ENCODE measurements at regions not wholly inside any gene's neighbourhood (a gene's known extent, or its start where the extent isn't known, plus 50 kb on each side); places are given as distances from the start of the nearest gene placed in this dataset.
A peak's percentile ranks its signal among the peaks of the same experiment; 100 is the strongest.
"Not testable (repeated sequence)": the region's sequence is repeated elsewhere in the genome, so short reads cannot be mapped to it uniquely, and the experiment has no call there.

DNA sequence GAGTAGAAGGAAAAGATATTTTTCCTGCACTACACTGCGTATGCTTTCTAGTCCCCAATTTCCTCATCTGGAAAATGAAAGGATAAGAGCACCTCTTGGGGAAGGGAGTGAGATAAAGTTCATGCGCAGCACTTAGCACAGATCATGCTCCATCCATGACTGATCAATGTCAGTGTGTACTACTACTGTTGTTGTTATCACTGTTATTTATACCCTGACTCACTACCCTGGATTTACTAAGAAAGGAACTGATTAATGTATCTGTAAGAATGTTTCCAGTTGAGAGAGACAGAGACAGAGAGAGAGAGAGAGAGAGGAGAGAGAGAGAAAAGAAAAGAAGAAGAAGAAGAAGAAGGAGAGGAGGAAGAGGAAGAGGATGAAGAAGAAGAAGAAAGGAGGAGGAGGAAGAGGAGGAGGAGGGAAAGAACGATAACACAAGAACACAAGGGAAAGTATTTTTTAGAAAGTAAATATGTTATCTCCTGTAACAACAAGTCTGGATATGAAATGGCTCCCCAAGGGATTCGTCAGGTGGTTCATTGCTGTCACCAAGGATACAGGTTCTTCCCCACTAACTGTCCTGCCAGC is 212.2 kb upstream of the PROK2 start:
- H3K4me3 Mint-ChIP-seq = peak overlapping the region; percentile 28
- H3K27ac Mint-ChIP-seq = peak overlapping the region in 1 of 2 donors; percentile 16
- H3K4me1 Mint-ChIP-seq (ENCODE audit: low read depth in 2 of 2) = peaks cover 0 to 11% of the 10 kb centered on the region in 2 donors
- no peaks in the 10 kb centered on the region for H3K9me3 Mint-ChIP-seq
- DNase-seq (ENCODE audit: low spot score) (no peak), ATAC-seq (no peak)
- peaks cover 12 to 19% of the 10 kb centered on the region in 2 donors for H3K27me3 Mint-ChIP-seq
- no peaks in the 10 kb centered on the region for H3K36me3 Mint-ChIP-seq

- Mint-ChIP-seq H3K4me1 (ENCODE audit: low read depth in 2 of 2) (peaks cover 0 to 11% of the 10 kb centered on the region in 2 donors), H3K27ac (no peak overlapping the region), H3K27me3 (peaks cover 9 to 16% of the 10 kb centered on the region in 2 donors), H3K9me3 (no peaks in the 10 kb centered on the region), H3K4me3 (no peak overlapping the region), H3K36me3 (no peaks in the 10 kb centered on the region)
- ATAC-seq (no peak), DNase-seq (ENCODE audit: low spot score) (no peak)
Observed at GRCh38 chr3:71994906-71995305, 210.0 kb upstream of the PROK2 start.

DNA sequence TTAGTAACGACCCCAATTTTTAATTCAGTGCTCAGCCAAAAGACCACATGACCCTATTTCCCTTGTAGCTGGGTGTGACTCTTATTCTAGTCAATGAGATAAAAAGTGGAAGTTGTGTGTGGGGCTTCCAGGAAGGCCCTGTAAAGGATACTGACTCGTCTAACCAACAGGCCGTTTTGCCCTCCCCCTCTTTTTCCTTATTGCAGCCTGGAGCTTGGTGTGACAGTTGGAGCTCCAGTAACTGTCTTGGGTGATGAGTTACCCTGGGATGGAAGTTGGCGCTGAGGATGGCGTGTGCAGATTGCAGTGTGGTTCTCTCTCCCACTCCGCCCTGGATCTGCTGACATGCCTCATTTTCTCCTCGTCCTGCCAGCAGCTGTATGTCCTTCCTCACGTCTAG is 209.3 kb upstream of the PROK2 start:
- no peaks in the 10 kb centered on the region for H3K9me3 Mint-ChIP-seq
- H3K4me1 Mint-ChIP-seq (ENCODE audit: low read depth in 2 of 2) = peaks cover 0 to 11% of the 10 kb centered on the region in 2 donors
- no peak for DNase-seq (ENCODE audit: low spot score)
- H3K4me3 Mint-ChIP-seq = no peak overlapping the region
- no peak overlapping the region for H3K27ac Mint-ChIP-seq
- no peak for ATAC-seq
- peaks cover 9 to 16% of the 10 kb centered on the region in 2 donors for H3K27me3 Mint-ChIP-seq
- no peaks in the 10 kb centered on the region for H3K36me3 Mint-ChIP-seq

DNA sequence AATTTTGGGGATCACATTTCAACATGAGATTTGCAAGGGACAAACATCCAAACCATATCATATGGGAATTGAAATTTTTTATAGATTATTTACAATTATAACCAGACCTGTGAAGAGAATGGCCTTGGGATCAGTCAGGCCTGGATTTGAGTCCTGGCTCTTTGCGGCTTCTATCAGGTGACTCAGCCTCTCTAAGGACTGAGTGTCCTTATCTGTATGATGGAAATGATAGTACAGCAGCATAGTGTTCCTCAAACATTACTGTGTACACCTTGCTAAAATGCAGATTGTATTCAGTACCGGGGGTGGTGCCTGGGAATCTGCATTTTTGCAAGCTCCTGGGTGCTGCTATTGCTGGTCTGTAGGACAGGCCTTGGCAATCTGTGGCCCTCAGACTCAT is 206.7 kb upstream of the PROK2 start:
- H3K36me3 Mint-ChIP-seq = no peaks in the 10 kb centered on the region
- no peak for DNase-seq (ENCODE audit: low spot score)
- H3K27me3 Mint-ChIP-seq = peaks cover under 1 to 13% of the 10 kb centered on the region in 2 donors
- H3K4me1 Mint-ChIP-seq (ENCODE audit: low read depth in 2 of 2) = peaks cover 4 to 12% of the 10 kb centered on the region in 2 donors
- no peak for ATAC-seq
- no peaks in the 10 kb centered on the region for H3K9me3 Mint-ChIP-seq
- H3K27ac Mint-ChIP-seq = no peak overlapping the region
- no peak overlapping the region for H3K4me3 Mint-ChIP-seq

DNA sequence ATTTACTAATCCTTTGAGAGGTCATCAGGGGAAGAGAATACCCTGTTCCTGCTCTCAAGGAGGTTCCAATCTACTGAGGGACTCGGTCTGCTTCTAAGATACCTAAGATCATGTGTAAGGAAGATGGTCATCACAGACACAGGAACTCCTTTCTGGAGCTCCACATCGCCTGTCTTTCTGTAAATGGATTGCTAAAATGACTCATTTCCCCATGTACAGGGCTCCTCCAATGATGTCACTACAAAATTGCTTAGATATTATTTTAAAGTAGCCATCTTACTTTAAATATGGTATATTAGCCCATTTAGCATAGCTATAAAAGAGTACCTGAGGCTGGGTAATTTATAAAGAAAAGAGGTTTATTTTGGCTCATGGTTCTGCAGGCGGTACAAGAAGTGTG is 206.1 kb upstream of the PROK2 start:
- no peak for DNase-seq (ENCODE audit: low spot score)
- no peak overlapping the region for H3K27ac Mint-ChIP-seq
- no peak for ATAC-seq
- H3K4me1 Mint-ChIP-seq (ENCODE audit: low read depth in 2 of 2) = peaks cover 4 to 12% of the 10 kb centered on the region in 2 donors
- peaks cover 0 to 16% of the 10 kb centered on the region in 2 donors for H3K27me3 Mint-ChIP-seq
- no peaks in the 10 kb centered on the region for H3K36me3 Mint-ChIP-seq
- no peak overlapping the region for H3K4me3 Mint-ChIP-seq
- no peaks in the 10 kb centered on the region for H3K9me3 Mint-ChIP-seq

GRCh38 chr3:71990545-71990944 is 205.6 kb upstream of the PROK2 start:
- no peak overlapping the region for H3K27ac Mint-ChIP-seq
- ATAC-seq (no peak), DNase-seq (ENCODE audit: low spot score) (no peak)
- no peaks in the 10 kb centered on the region for H3K9me3 Mint-ChIP-seq
- H3K36me3 Mint-ChIP-seq = no peaks in the 10 kb centered on the region
- peaks cover 0 to 14% of the 10 kb centered on the region in 2 donors for H3K27me3 Mint-ChIP-seq
- H3K4me3 Mint-ChIP-seq = no peak overlapping the region
- H3K4me1 Mint-ChIP-seq (ENCODE audit: low read depth in 2 of 2) = peaks cover 4 to 12% of the 10 kb centered on the region in 2 donors

GRCh38 chr3:71989165-71989564 is 204.2 kb upstream of the PROK2 start:
- Mint-ChIP-seq H3K27ac (no peak overlapping the region), H3K36me3 (no peaks in the 10 kb centered on the region), H3K4me3 (no peak overlapping the region), H3K4me1 (ENCODE audit: low read depth in 2 of 2) (peaks cover 6 to 16% of the 10 kb centered on the region in 2 donors), H3K27me3 (peaks cover 0 to 12% of the 10 kb centered on the region in 2 donors), H3K9me3 (no peaks in the 10 kb centered on the region)
- ATAC-seq = no peak
- DNase-seq (ENCODE audit: low spot score) = no peak

- Mint-ChIP-seq H3K36me3 (no peaks in the 10 kb centered on the region), H3K27me3 (peaks cover 0 to 10% of the 10 kb centered on the region in 2 donors), H3K9me3 (no peaks in the 10 kb centered on the region), H3K27ac (no peak overlapping the region), H3K4me3 (no peak overlapping the region), H3K4me1 (ENCODE audit: low read depth in 2 of 2) (peaks cover 6 to 10% of the 10 kb centered on the region in 2 donors)
- ATAC-seq (no peak), DNase-seq (ENCODE audit: low spot score) (no peak)
Observed at GRCh38 chr3:71987828-71988227, 202.9 kb upstream of the PROK2 start.

- H3K9me3 Mint-ChIP-seq = no peaks in the 10 kb centered on the region
- no peak overlapping the region for H3K27ac Mint-ChIP-seq
- peaks cover 6 to 14% of the 10 kb centered on the region in 2 donors for H3K4me1 Mint-ChIP-seq (ENCODE audit: low read depth in 2 of 2)
- DNase-seq (ENCODE audit: low spot score) (no peak), ATAC-seq (no peak)
- H3K27me3 Mint-ChIP-seq = peaks cover 3 to 12% of the 10 kb centered on the region in 2 donors
- no peak overlapping the region for H3K4me3 Mint-ChIP-seq
- no peaks in the 10 kb centered on the region for H3K36me3 Mint-ChIP-seq
Observed at GRCh38 chr3:71987089-71987735, 202.3 kb upstream of the PROK2 start.

GRCh38 chr3:71986606-71987005 is 201.7 kb upstream of the PROK2 start:
- peaks cover 6 to 16% of the 10 kb centered on the region in 2 donors for H3K4me1 Mint-ChIP-seq (ENCODE audit: low read depth in 2 of 2)
- DNase-seq (ENCODE audit: low spot score) (no peak), ATAC-seq (no peak)
- H3K27me3 Mint-ChIP-seq = peaks cover 6 to 13% of the 10 kb centered on the region in 2 donors
- no peak overlapping the region for H3K27ac Mint-ChIP-seq
- H3K36me3 Mint-ChIP-seq = no peaks in the 10 kb centered on the region
- H3K4me3 Mint-ChIP-seq = no peak overlapping the region
- no peaks in the 10 kb centered on the region for H3K9me3 Mint-ChIP-seq

DNA sequence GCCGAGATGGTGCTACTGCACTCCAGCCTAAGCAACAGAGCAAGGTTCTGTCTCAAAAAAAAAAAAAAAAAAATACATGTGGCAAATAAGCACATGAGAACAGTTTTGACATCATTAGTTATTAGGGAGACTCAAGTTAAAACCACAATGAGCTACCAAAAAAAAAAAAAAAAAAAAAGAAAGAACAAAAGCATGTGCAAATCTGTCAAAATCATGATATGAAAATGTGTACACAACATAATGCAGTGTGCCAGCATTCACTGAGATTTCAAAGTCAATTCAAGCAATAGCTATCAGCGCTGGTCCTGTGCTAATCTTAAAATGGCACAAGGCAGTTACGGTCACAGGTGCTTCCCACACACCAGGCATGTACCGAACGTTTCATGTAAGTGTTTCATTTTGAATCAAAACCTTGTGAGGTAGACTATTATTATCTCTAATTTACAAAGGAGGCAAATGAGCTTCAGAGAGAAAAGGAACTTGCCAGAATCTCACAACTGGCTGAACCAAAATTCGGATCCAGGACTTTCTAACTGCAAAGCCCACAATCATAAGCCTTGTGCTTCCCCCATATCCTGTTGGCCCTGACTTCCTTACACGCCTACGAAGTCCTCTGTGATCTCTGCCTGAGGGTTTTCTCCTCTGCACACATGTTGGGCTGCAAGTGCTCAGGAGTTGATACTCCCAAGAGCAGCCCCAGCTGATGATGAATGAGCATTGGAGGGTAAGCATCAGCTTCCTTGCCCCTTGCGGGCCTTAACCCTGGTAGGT is 200.1 kb upstream of the PROK2 start:
- no peaks in the 10 kb centered on the region for H3K9me3 Mint-ChIP-seq
- H3K36me3 Mint-ChIP-seq = no peaks in the 10 kb centered on the region
- peaks cover 13 to 15% of the 10 kb centered on the region in 2 donors for H3K27me3 Mint-ChIP-seq
- ATAC-seq = peak in 1 of 2 donors; percentile 45
- H3K4me1 Mint-ChIP-seq (ENCODE audit: low read depth in 2 of 2) = peaks cover 6 to 16% of the 10 kb centered on the region in 2 donors
- H3K27ac Mint-ChIP-seq = no peak overlapping the region
- H3K4me3 Mint-ChIP-seq = no peak overlapping the region
- no peak for DNase-seq (ENCODE audit: low spot score)

DNA sequence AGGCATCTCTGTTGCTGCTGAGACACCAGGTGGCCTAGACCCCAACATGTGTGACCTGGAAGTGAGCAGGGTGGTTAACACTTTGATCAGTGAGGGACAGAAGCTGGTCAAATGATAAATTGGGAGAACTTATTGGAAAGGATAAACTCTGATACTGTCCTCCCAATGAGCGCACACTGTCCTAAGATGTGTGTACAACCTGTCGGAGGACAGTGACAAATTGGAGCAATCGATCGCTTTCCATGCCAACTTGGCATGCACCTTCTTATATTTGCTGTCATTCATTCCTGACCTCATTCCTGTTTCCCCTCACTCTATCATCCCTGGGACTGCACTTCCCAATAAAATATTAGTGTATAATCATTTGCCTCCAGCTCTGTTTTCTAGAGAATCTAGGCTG is 198.7 kb upstream of the PROK2 start:
- Mint-ChIP-seq H3K9me3 (no peaks in the 10 kb centered on the region), H3K4me1 (ENCODE audit: low read depth in 2 of 2) (peaks cover 6 to 23% of the 10 kb centered on the region in 2 donors), H3K27me3 (peaks cover 17 to 23% of the 10 kb centered on the region in 2 donors), H3K27ac (no peak overlapping the region), H3K36me3 (no peaks in the 10 kb centered on the region), H3K4me3 (no peak overlapping the region)
- DNase-seq (ENCODE audit: low spot score) (no peak), ATAC-seq (no peak)

DNA sequence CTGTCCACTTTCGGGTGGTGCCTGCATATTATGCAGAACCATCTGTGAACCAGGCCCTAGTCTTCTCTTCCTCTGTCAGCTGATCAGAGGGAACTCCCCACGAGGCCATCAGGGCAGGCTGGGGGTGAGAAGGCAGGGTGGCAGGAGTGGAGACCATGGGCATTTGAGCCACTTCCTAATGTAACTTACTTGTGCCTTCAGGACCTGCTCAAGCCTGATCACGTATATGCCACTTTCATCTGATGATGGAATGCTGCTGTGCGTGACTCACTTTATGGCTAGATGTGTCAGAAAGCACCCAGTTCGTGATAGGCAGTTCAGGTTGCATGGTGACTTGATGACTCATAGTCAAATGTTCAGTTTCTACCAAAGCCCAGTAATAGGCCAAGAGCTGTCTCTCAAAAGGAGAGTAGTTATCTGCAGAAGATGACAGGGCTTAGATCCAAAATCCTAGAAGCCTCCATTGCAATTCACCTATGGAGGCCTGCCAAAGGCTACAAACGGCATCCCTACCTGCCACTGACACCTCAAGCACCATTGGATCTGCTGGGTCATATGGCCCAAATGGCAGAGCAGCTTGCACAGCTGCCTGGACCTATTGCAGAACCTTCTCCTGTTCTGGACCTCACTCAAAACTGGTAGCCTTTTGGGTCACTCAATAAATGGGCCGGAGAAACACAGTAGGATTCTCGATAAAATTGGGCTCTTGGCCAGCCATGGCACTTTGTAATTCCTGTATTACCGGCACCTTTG is 197.7 kb upstream of the PROK2 start:
- not testable (repeated sequence) for ATAC-seq; H3K36me3 Mint-ChIP-seq; DNase-seq (ENCODE audit: low spot score); H3K9me3 Mint-ChIP-seq
- Mint-ChIP-seq H3K4me1 (ENCODE audit: low read depth in 2 of 2) (peaks cover 2 to 27% of the 10 kb centered on the region in 2 donors), H3K27ac (peak overlapping the region in 1 of 2 donors; percentile 80), H3K27me3 (peaks cover 22 to 30% of the 10 kb centered on the region in 2 donors), H3K4me3 (peak overlapping the region; percentile 58)
